Stimulated activated CD4-positive, alpha-beta T cell treated with anti-CD3 and anti-CD28 coated beads, Interleukin-4, amount 100 ng/mL, for 48 hours (primary cell): ENCODE measurements at regions not wholly inside any gene's neighbourhood (a gene's known extent, or its start where the extent isn't known, plus 50 kb on each side); places are given as distances from the start of the nearest gene placed in this dataset.

Experiments
- DNase-seq, 2 donors: peaks; one replicate each; pipeline ENCODE4 v3.0.0-alpha.2; 2020; ENCODE audit warnings: low read depth in 2 of 2

DNA sequence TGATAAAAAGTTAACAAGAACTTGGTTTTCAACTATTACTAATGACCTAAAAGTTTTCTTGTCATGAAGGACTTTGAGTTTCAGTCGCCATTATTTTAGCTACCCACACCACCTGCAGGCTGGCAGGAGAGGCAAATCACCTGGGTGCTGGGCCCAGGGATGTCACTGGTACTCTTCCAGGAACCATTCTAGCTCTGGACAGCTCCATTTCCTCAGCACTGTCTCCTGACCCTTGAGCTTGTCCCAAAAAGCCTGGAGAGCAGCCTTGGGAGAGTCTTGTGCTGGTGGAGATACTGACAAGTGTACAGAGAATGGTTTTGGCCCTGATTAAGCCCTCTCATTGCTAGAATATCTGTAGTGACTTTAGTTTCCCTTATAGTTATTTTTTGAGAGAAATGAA, 1924.1 kb upstream of the WWC1 start:
- no peak for DNase-seq

DNA sequence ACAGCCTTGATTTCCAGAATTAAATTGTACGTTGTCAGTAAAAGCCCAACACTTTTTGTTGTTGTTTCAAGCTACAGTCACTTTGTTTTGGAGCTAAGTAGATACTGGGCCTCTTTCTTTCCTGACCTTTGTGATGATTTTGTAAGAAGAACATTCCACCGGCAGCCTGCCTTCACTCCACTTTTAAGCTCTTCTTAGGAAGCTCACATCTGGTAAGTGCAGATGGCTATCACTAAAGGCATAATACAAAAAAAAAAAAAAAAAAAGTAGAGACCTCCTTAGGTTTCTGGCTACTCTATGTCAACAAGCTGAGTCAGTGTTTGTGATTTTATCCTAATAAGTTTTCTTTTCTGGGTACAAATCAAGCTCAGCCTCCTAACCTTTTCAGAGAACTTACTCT, 1922.1 kb upstream of the WWC1 start:
- DNase-seq: no peak

DNA sequence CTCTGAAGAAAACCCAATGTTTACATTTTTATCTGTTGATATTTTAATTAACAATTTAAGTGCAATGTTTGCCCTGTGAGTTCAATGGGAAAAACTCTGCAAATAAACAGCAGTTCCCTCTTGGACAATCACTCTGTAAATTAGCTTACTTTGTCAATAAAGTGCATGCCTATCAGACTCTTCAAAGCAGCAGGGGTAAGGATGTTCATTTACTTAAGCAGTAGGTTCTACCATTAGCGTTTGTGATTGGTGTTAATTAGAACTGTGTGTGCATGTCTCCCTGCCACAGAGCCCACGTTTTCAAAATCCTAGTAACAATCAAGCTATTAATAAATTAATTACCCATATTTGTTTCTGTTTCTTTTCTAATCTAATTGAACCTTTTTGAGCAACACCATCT, 1921.6 kb upstream of the WWC1 start:
- no peak for DNase-seq

DNA sequence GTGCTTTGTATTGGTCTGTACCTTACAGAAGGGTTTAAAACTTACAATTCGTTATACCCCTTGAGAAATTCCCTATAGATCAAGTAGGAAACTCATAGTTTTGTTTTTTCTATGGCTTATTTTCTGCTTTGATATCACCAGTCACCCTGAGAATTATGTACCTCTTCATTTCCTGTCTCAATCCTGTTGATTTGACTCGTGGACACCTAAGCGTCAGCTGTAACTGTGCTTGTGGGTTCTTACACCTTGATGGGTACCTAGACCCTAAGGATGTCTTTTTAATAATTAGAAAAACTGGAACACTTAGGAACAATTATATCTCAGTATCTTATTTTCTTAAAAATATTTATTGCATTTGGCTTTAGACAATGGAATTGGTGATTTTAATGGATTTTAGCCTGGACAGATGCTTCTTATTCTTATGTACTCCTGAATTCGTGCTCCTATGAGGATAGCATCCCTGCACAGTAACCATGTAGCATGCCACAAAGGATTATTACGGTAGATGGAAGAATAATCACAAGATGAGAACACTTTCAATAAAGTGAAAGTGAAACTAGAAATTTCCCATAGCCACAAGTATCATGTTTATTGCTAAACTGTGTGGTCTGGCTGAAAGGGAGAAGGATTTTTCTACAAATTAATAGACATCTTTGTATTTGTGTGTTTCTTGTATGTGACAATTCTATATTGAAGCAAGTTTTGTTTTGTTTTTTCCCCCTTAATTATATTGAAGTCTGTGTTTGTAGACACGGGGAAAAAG, 1920.3 kb upstream of the WWC1 start:
- DNase-seq: no peak

DNA sequence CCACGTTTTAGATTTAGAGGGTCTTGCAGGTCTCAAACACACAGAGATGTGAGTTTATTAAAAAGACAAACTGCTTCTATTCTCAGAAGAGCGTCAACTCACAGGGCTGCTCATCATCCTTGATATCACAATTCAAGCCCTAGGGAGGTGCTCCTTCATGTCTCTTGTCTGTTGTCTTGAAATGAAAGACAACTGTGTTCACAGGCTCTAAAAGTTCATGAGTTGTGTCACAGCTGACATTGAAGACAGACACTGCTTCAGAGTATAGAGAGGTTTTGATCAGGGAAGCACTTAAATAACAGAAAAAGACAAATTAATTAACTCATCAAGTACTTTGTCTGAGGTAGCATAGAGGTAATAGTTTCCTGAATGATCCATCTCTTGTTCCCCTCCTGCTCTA, 1917.6 kb upstream of the WWC1 start:
- DNase-seq: no peak

DNA sequence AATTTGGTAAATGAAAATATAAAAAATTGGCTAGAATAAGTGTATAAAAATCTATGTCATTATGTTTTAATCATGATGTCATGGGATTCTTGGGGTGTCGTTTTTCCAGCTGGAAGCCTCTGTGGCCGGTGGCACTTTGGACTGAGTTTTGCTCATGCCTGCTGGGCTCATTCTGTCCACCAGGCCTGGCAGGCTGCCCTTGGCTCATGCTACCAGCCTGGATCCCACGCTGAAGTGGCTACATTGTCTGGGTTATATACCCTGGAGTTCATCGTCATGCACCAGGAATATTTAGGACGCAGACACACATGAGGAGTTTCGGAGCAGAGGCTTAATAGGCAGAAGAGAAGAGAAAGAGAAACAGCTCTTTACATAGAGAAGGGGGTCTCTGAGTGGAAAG, 1913.7 kb upstream of the WWC1 start:
- no peak for DNase-seq

DNA sequence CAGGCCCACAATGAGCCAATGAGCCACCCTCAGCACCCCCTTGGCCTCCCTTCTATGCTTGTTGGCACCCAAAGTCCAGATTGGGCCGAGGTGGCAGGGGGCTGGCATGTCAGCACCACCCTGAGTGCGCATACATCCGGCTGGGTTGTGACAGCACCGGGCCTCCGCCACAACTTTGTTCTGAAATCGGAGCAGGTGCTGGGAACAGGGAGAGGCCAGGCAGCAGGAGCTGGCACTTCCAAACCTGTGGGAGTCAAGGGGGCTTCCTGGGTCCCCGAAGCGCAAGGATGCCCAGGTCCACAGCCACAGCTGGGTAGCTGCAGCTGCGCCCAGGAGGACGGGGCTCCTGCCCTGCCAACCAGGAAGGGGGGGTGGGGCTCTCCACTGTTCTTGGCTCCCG, 1911.9 kb upstream of the WWC1 start:
- no peak for DNase-seq

DNA sequence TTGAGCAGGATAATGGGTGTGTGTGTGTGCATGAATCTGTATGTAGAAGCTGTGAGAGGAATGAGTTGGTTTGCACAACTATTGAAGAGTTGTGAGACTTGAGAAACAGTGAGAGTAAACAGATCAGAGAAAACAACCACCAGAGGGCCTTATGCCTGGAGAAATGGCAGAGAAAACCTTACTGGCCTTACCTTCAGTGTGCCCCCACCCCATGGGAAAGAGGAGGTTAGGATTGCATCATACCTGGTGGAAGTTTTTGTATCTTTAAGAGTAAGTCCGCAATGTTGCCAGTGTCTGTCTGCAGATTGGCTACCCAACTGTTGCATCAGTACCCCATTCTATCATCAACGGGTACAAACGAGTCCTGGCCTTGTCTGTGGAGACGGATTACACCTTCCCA, 1909.4 kb upstream of the WWC1 start:
- no peak for DNase-seq

DNA sequence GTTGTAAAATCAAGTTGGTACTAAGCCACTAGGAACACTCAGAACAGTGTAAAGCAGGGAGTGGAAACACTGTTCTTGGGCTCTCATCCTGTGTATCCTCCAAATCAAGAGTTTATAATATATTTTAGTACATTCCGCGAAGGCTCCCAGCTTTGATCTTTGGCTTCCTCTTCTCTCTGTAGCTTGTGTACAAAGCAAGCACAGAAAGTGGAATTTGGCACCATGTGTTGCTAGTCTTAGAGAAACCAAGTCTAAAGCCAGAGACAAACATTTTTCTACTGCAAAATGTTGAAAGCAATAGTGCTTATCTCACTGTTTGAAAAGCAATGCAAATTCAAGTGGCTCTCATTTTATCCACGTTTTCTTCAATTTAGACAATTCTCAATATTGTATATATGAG, 1893.3 kb upstream of the WWC1 start:
- DNase-seq: no peak

DNA sequence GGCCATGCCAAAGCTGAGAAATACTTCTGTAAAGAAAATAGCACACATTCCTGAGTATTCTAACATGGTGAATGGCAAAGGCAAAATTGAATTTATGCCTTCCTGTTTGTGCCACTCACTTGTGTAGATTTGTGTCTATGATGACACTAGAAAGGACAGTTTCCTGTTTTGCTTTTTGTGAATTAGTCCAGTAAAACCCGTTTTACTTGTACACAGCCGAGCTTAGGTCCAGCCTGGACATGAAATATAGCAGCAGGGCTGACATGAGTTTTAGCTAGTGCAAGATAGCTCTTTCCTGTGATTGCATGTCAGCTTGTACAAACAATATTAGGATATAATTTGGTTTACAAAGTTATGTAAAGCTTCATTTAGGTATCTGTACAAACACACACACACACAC, 1891.7 kb upstream of the WWC1 start:
- no peak for DNase-seq

DNA sequence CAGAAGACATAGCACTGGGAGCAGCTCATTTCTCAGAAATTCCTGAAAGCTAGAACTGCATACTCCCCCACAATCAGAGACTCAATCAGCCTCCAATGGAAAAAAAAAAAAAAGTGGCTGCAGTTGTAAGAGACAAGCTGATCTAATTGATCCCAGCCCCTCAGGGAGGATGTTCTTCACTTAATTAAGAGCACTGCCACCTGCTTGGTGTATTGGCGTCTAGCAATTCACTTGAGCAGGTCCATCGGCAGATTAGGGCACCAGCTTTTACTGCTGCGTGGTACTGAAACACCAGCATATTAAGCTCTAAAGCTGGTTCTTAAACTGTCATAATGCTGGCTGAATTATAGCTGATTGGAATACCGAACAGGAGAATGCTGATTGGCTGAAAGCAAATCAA, 1890.1 kb upstream of the WWC1 start:
- DNase-seq: no peak

DNA sequence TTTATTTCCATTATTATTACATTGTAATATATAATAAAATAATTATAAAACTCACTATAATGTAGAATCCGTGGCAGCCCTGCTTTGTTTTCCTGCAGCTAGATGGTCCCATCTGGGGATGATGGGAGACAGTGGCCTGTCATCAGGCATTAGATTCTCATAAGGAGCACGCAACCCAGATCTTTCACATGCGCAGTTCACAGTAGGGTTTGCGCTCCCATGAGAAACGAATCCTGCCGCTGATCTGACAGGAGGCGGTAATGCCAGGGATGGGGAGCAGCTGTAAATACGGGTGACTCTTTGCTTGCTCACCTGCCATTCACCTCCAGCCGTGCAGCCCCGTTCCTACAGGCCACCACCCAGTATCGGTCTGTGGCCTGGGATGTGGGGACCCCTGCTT, 1879.3 kb upstream of the WWC1 start:
- no peak for DNase-seq

DNA sequence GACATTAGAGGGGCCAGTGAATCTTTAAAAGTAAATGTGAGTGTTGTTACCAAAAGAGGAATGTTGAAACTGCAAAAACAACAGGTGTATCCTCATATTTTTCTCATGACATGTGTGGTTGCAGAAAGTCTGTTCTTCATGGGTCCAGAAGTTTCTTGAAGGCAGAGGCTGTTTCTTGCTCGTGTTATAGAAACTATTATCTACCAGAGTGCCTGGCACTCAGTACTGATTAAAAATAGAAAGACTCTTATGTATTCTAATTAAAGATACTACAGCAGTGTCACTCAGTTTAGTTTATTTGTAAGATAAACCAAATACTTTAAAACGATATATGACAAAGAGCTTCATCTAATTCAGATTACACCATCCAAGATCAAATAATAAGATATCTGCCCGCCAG, 1864.2 kb upstream of the WWC1 start:
- DNase-seq: no peak

DNA sequence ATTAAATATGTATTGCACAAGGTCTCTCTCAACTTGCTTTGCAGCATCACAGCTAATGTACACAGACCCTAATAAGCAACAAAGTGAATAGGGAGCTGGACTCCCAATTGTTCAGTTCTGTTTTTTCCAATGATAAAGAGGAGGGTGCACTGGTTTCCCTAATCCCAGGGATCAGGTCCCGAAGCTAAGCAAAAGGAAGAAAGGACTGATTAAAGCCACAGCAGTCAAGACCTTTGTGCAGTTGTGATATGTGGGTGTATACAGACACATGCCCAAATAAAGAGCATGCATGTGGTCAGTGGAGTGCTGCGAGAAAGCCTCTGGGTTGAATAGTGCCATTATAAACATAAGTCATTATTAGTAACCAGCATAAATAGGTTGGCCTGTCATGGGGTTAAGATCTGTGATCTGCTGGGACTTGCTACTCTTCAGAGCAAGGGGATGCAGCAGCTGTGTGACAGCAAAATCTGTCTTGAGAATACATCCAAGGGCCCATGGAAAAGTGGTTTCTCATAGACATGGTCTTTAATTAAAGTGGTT, 1863.1 kb upstream of the WWC1 start:
- no peak for DNase-seq

DNA sequence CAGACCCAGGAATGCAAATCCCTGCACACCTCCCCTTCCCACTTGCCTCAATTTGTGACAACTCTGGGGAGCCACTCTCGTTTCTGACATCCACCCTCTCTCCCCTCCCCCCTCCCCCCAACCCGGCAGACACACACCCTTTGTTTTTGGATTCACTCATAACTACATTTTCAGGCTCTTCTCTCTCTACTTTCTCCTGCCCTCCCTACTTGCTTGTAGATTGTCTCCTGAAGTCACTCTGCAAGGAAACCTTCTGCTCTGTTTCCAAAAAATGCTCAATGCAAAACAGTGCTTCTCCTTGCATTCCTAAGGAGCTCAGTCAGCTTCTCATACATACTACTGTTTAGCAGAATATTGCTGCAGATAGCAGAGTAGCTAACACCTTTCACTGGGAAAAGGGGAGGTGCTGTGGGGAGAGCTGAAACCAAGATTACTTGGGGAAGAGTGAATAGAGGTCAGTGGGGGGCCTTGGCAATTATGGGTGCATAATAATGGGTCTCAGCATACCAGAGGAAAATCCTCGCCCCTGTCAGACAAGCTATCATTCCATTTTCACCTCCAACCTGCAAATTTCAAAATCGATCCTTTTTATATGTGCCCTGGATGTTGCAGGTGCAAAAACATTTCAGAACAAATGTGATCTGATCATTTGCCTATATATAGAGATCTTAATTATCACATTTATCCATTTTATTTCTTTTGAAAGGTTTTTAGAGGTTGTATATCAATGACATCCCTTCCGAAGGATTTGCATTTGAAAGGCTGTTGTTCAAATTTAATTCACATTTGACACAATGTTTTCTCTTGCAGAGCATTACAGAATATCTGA, 1860.7 kb upstream of the WWC1 start:
- DNase-seq: no peak

DNA sequence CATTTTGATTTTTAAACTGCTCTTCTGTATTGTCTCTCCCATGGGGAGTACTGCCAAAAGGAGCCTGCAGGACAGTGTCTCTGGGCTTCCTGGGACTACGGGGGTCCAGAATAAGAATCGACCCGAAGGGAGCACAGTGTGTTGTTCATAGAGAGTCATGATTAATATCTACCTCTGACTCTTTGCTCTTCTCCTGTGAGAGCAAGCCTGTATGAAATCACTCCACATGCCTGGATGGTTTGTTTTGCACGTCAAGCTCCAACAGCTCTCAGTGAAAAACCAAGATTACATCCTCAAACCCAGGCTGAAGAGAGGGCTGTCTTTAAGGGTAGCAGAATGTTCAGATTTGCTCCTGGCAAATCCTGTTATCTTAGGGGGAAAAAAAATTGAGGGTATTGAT, 1860.0 kb upstream of the WWC1 start:
- DNase-seq: no peak

DNA sequence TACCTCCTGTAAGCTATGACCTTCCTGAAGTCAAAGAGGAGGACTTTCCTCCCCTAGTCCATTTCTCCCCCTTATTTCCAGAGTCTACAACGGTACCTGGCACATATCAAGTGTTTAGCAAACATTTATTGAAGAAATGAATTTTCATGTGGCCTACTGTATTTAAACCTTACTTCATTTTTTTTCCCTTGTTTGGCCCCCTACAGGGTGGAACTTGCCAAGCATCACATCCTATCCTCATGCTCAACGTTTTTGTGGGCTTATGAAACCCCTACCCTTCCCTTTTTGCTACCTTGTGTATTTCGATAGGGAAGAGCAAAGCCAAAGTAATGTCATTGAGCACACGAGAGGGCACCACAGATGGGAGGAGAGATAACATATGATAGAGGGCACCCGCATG, 1857.8 kb upstream of the WWC1 start:
- DNase-seq: no peak

DNA sequence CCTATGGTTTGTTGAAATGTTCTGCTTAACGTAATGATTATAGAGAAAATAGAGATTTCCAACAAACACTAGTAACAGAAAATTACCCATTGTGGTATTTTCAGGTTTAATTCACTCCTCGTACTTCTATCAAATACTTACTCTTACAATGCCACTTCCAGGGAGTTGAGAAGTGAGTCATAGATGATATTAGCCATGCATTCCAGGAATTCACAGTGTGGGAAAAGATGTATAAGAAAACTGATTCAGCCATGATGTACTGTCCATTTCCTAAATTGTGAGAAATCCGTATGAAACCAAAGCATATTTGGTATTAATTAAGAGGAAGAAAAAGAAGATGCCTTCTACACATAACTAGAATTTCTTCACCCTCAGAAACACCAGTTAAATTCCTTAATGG, 1854.6 kb upstream of the WWC1 start:
- no peak for DNase-seq

DNA sequence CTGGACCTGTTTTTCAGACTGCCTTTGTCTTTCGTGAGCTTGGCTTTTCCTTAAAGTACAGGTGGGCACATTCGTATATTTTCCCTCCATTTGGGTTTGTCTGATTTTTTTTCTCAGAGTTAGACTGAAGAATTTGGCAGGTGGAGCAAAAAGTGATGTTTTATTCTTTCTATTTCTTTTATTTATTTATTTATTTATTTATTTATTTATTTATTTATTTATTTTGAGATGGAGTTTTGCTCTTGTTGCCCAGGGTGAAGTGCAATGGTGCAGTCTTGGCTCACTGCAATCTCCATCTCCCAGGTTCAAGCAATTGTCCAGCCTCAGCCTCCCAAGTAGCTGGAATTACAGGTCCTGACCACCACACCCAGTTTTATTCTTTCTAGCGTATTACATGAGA, 1805.1 kb upstream of the WWC1 start:
- no peak for DNase-seq

DNA sequence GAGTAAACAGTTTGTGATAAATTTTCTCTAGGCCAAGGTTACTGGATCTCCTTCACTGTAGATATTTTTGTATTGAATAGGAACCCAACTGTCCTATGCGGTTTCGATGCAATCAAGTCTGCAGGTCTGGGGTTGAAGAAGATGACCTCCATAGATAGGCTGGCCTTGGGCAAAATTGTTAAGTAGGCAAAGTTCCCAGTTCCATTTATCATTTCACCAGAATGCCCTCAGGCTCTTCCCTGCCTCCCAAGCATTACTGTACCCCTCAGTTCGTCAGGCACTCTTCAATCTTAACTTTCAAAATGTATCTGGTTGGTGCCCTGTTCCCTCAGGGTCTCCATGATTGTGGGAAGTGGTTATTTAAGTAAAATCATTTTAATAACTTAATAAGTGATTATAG, 1802.9 kb upstream of the WWC1 start:
- no peak for DNase-seq

DNA sequence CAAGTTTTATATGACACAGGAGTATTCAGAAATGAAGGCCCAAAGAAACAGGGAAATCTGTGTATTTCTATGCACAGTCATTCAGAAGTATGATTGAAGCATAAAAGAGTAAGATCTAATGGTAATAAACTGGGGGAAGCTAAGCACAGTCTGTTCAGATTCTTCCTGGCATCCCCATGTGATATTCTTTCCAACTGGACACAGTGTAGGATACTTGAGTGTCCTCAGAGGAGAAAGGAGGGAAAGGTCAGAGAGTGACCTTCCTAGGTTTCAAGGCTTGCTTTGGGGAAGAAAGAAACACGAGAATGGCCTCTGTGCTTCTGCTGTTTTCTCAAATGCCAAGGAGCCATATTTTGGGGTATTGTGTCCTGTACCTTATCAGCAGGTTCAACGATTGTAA, 1798.4 kb upstream of the WWC1 start:
- no peak for DNase-seq

DNA sequence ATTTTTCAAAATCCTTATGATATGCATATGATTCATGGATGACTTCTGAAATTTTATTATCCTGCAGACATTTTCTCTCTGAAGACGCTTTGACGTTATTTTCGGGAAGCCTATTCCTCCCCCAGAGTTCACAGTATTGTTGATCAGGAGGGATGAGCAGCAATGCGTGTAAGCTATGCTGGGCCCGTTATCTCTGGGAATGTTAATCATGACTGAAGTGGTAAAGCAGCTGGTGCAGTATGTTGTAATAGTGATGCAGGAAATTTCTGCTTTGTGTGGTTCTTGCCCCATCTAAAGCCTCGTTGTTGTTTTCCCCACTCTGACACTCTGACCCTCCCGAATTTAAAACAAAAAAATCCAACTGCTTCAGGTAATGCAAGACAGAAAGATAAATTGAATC, 1797.8 kb upstream of the WWC1 start:
- no peak for DNase-seq

DNA sequence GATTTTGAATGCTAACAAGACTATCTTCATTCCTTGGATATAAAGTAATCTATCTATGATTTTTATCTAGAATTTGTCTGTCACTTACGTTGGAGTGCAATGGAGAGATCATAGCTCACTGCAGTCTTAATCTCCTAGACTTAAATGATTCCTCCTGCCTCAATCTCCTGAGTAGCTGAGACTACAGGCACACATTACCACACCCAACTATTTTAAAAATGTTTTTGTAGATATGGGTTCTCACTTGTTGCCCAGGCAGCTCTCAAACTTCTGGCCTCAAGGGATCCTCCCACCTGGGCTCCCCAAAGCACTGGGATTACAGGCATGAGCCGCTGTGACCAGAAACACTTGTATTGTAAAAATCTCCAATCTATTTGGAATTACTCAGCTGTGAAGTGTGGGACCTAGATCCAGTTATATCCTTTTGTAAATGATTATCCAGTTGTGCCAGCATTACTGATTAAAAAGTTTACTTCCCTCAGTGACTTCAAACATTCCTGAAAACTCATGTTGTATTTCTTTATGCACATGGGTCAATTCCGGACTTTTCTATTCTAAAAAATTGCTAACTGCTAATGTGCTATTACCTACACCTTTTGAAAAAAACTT, 1793.8 kb upstream of the WWC1 start:
- no peak for DNase-seq
